Gastroesophageal sphincter (tissue), 4 donors: ENCODE measurements at regions not wholly inside any gene's neighbourhood (a gene's known extent, or its start where the extent isn't known, plus 50 kb on each side); places are given as distances from the start of the nearest gene placed in this dataset.

Source experiments
- ATAC-seq: fragments of 150-250 bp; one replicate; pipeline ENCODE4 v1.9.1; 2016; ENCODE audit warnings: mild to moderate bottlenecking, moderate library complexity
- H3K27ac ChIP-seq, 4 donors: fragments of 200-600 bp; sonication (generic) in 3 of 4; 1 replicate in 3 of 4; 2 replicates in 1 of 4; pipeline ENCODE4 v1.5.1; 2016 to 2019
- H3K27me3 ChIP-seq: fragments of 200-600 bp; sonication (generic); one replicate; pipeline ENCODE4 v1.5.1; 2019
- H3K36me3 ChIP-seq, 2 donors: fragments of 200-600 bp; sonication (generic); one replicate each; pipeline ENCODE4 v1.5.1; 2019; ENCODE audit warnings: control low read depth in 1 of 2
- H3K4me1 ChIP-seq, 3 donors: fragments of 200-600 bp; sonication (generic); 1 replicate in 2 of 3; 2 replicates in 1 of 3; pipeline ENCODE4 v1.5.1; 2016 to 2019; ENCODE audit warnings: control low read depth in 2 of 3
- H3K4me3 ChIP-seq, 2 donors: fragments of 200-600 bp; sonication (generic); one replicate each; pipeline ENCODE4 v1.5.1; 2019; ENCODE audit warnings: mild to moderate bottlenecking in 1 of 2, moderate library complexity in 1 of 2
- H3K9me3 ChIP-seq, 3 donors: fragments of 200-600 bp; sonication (generic); one replicate each; pipeline ENCODE4 v1.5.1; 2017 to 2019; ENCODE audit warnings: control low read depth in 2 of 3
- CTCF ChIP-seq, 4 experiments: fragments of 200-600 bp in 2 of 4; fragments of 450-650 bp in 2 of 4; sonication (generic) in 1 of 4; IDR thresholded peaks; one replicate each; pipeline ENCODE4 v1.5.1; 2017 to 2019; ENCODE audit warnings: antibody characterized with exemption in 4 of 4, mild to moderate bottlenecking in 2 of 4, moderate library complexity in 2 of 4
- EP300 ChIP-seq: sonication (generic); formaldehyde crosslinking; IDR thresholded peaks from one replicate; pipeline ENCODE4 v1.6.1; 2017; ENCODE audit warnings: antibody characterized with exemption, mild to moderate bottlenecking
- POLR2A ChIP-seq, 2 donors: fragments of 450-650 bp; IDR thresholded peaks; one replicate each; pipeline ENCODE4 v1.6.1; 2017; ENCODE audit warnings: antibody characterized with exemption in 2 of 2, mild to moderate bottlenecking in 2 of 2, moderate library complexity in 1 of 2
- POLR2AphosphoS5 ChIP-seq: sonication (generic); formaldehyde crosslinking; IDR thresholded peaks from one replicate; pipeline ENCODE4 v1.6.1; 2017; ENCODE audit warnings: antibody characterized with exemption
- WGBS, 2 donors: methylation state at CpG; one replicate each; pipeline ENCODE4 v1.1.5; 2018; ENCODE audit warnings: low coverage in 1 of 2; 5-methylcytosine and 5-hydroxymethylcytosine counted together

DNA sequence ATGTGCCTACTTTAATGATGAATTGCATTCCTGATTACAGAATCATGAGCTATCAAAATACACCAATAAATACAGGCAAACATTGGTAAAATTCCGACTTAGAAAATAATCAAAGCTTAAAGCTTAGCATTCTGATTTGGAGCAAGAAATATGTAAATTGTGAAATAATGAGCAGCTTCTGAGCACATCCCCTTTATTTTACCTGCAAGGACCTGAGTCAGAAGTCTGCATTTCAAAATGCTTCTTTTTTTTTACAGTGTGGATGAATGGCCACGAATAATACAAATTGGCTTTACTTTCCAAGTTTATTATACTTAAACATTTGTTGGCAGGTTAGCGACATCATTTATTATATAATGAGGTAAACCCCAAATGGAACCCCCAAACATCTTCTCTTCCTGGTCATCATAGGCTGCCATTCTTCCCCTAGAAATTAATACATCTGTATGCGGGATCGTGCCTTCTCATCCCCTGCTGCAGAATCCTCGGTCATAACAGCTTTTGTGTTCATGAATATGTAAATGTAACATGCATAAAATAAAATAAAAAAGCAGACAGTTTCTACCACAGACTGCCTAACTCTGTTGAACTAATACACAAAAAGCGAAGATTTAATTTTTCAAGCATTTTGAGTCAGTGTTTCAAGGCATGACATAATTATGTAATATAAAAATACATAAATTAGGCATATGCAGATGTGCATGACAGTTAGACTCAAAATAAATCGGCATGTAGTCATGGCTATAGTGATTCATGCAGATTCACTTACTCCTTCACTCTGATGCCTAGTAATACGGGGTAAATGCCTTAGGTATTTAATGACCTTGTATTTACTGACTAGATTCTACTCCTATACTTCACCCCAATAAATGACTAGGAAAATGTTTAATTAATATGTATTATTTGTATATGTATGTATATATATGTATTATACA lies 339.7 kb downstream of the USP25 start:
- H3K27ac ChIP-seq, result no peak overlapping the region
- 57 to 63% methylated on average over 9 of the region's 9 CpGs for WGBS, 2 donors
- H3K27me3 ChIP-seq, result no peaks in the 10 kb centered on the region
- H3K4me3 ChIP-seq, result no peak overlapping the region
- H3K36me3 ChIP-seq, result no peaks in the 10 kb centered on the region
- H3K4me1 ChIP-seq, result peaks cover 0 to 22% (median 0%) of the 10 kb centered on the region in 3 donors
- ATAC-seq, result no peak
- H3K9me3 ChIP-seq, result no peaks in the 10 kb centered on the region
- TF ChIP-seq CTCF (IDR thresholded peaks at IDR 0.05), result no peak
- TF ChIP-seq POLR2AphosphoS5, result no peak
- no peak for TF ChIP-seq POLR2A (IDR thresholded peaks at IDR 0.05)
- TF ChIP-seq EP300, result no peak

DNA sequence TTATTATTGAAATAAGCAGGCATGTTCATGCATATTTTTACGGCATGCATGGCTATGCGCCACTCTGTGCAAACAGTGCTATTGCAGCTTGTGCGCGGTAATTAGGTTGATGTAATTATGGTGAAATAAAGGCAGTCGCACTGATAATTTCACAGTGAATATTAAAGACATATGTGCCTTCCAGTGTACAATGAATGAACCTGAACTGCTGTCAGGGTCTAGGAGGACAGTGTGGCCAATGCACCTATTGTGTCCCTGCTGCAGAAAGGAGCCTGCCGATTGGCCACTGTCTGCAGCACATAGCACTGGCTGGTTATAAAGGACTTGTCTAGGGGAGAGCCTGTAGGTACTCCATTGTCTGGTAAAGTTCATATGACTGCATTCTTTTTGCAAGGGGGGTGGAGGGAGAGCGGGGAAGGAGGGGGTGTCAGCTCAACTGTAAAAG lies 340.4 kb downstream of the USP25 start:
- H3K27ac ChIP-seq, result no peak overlapping the region
- peaks cover 0 to 22% (median 0%) of the 10 kb centered on the region in 3 donors for H3K4me1 ChIP-seq
- no peaks in the 10 kb centered on the region for H3K27me3 ChIP-seq
- no peak for ATAC-seq
- H3K9me3 ChIP-seq, result no peaks in the 10 kb centered on the region
- 60 to 61% methylated on average over 5 to 7 of the region's 7 CpGs for WGBS, 2 donors
- H3K36me3 ChIP-seq, result no peaks in the 10 kb centered on the region
- TF ChIP-seq CTCF (IDR thresholded peaks at IDR 0.05) (no peak), POLR2AphosphoS5 (no peak), POLR2A (IDR thresholded peaks at IDR 0.05) (no peak), EP300 (no peak)
- peak overlapping the region in 1 of 2 donors; percentile 40 for H3K4me3 ChIP-seq

DNA sequence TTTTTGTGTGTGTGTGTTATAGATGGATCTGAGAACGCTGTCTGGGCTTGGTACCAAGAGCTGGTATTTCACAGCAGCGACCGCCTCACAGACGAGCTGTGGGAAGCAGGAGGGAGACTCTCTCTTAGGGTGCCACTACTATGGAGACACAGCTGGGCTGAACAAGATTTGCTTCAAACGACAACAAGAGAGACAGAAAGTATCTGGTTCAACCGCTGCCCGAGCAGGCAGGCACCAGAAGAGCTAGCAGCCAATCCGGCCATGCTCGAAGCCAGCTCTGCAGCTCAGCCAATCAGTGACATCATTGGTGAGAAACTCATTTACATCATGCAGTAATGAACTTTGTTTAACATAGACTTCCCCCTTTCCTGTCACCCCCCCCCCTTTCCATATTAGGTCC lies 341.3 kb downstream of the USP25 start:
- Histone ChIP-seq H3K27me3 (no peaks in the 10 kb centered on the region), H3K4me3 (peak overlapping the region; percentile 27 to 40), H3K9me3 (no peaks in the 10 kb centered on the region), H3K27ac (peak overlapping the region in 2 of 4 donors; percentile 12 to 51), H3K36me3 (no peaks in the 10 kb centered on the region), H3K4me1 (peaks cover 0 to 22% (median 0%) of the 10 kb centered on the region in 3 donors)
- TF ChIP-seq POLR2AphosphoS5, result no peak
- TF ChIP-seq CTCF (IDR thresholded peaks at IDR 0.05), result no peak
- no peak for TF ChIP-seq POLR2A (IDR thresholded peaks at IDR 0.05)
- TF ChIP-seq EP300, result no peak
- ATAC-seq, result peak; percentile 36
- WGBS, 2 donors, result 9 to 24% methylated on average over 5 to 9 of the region's 9 CpGs

DNA sequence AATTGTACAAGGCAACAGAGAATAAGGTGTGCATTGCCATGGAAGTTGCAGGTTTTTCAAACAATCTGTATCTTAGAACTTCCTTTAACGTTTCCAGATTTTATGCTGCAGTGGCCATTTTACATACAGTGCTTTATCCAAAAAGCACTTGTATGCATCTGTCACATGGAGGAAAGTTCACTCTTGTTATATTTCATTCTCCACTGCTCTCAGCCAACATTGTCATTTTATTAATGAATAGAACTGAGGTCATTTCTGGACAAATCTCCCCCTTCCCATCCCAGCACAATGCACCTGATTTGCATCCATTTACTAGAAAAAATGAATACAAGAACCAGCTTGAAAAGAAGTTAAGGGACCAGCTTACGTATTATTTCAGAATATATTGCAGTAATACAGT lies 342.0 kb downstream of the USP25 start:
- H3K4me1 ChIP-seq, result peaks cover 0 to 22% (median 0%) of the 10 kb centered on the region in 3 donors
- H3K27ac ChIP-seq, result no peak overlapping the region
- ATAC-seq, result no peak
- no peaks in the 10 kb centered on the region for H3K36me3 ChIP-seq
- 41 to 54% methylated on average over 2 of the region's 2 CpGs for WGBS, 2 donors
- TF ChIP-seq CTCF (IDR thresholded peaks at IDR 0.05), result no peak
- TF ChIP-seq POLR2A (IDR thresholded peaks at IDR 0.05), result no peak
- TF ChIP-seq EP300, result no peak
- no peak for TF ChIP-seq POLR2AphosphoS5
- H3K27me3 ChIP-seq, result no peaks in the 10 kb centered on the region
- peak overlapping the region in 1 of 2 donors; percentile 40 for H3K4me3 ChIP-seq
- no peaks in the 10 kb centered on the region for H3K9me3 ChIP-seq

DNA sequence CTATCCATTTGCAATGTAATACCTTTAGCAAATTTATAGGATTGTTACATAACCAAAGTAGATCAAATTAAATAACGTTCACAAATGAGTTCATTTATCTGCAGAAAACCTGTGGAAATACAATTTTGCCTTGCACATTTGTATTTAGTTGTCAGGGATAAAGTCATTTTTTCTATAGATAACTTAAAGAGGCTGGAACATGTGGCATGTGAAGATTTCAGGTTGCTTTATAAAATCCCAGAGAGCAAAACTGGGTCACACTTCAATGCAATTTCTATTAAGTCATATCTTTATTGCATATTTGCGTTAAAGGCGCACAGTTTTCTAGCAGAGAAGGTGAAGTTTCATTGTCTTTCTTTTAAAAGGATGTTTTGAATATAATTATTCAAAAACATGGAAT lies 342.4 kb downstream of the USP25 start:
- Histone ChIP-seq H3K36me3 (no peaks in the 10 kb centered on the region), H3K27me3 (no peaks in the 10 kb centered on the region), H3K4me1 (peaks cover 0 to 22% (median 0%) of the 10 kb centered on the region in 3 donors), H3K27ac (no peak overlapping the region), H3K9me3 (no peaks in the 10 kb centered on the region), H3K4me3 (no peak overlapping the region)
- TF ChIP-seq POLR2A (IDR thresholded peaks at IDR 0.05) (no peak), EP300 (no peak), CTCF (IDR thresholded peaks at IDR 0.05) (no peak), POLR2AphosphoS5 (no peak)
- WGBS, 2 donors, result 74 to 89% methylated on average over 3 of the region's 3 CpGs
- ATAC-seq, result no peak
